ENCODE measurements at regions not wholly inside any gene's neighbourhood (a gene's known extent, or its start where the extent isn't known, plus 50 kb on each side); places are given as distances from the start of the nearest gene placed in this dataset.

DNA sequence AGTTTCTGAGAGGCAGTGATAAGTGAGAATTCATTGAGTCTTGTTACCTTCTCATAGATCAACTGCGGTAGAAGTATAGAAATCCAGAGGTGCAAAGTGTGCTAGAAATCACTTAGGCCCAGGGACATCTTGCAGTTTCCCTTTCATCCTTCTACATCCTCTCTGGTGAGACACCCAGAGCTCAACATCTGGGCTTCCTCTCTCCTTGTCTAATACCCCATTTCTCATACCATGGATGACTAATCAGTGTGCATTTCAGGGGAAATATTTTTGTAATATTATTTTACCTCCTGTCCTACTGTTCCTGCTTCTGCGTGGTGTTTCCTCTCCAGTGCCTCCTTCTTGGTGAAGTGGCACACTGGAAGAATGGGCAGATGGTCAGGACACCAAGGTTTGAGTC, 322.4 kb downstream of the TFAP2B start:
- no peak for TF ChIP-seq POLR2A (IDR thresholded peaks at IDR 0.05)
- TF ChIP-seq, protein P1, sequence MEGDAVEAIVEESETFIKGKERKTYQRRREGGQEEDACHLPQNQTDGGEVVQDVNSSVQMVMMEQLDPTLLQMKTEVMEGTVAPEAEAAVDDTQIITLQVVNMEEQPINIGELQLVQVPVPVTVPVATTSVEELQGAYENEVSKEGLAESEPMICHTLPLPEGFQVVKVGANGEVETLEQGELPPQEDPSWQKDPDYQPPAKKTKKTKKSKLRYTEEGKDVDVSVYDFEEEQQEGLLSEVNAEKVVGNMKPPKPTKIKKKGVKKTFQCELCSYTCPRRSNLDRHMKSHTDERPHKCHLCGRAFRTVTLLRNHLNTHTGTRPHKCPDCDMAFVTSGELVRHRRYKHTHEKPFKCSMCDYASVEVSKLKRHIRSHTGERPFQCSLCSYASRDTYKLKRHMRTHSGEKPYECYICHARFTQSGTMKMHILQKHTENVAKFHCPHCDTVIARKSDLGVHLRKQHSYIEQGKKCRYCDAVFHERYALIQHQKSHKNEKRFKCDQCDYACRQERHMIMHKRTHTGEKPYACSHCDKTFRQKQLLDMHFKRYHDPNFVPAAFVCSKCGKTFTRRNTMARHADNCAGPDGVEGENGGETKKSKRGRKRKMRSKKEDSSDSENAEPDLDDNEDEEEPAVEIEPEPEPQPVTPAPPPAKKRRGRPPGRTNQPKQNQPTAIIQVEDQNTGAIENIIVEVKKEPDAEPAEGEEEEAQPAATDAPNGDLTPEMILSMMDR (IDR thresholded peaks at IDR 0.05) = no peak

Measured in esophagus squamous epithelium (tissue), 4 donors.